ENCODE measurements at regions not wholly inside any gene's neighbourhood (a gene's known extent, or its start where the extent isn't known, plus 50 kb on each side); places are given as distances from the start of the nearest gene placed in this dataset.

GRCh38 chr20:39528436-39528835 lies 566.3 kb downstream of the DHX35 start:
- DNase-seq (ENCODE audit: low spot score) = no peak
- TF ChIP-seq CTCF (IDR thresholded peaks at IDR 0.05) = no peak
- no peak for ATAC-seq (ENCODE audit: low FRiP score)

- ATAC-seq (ENCODE audit: low FRiP score) (peak; percentile 48), DNase-seq (ENCODE audit: low spot score) (no peak)
- no peak for TF ChIP-seq CTCF (IDR thresholded peaks at IDR 0.05)
These were observed 562.3 kb downstream of the DHX35 start for GRCh38 chr20:39524371-39524911.

DNA sequence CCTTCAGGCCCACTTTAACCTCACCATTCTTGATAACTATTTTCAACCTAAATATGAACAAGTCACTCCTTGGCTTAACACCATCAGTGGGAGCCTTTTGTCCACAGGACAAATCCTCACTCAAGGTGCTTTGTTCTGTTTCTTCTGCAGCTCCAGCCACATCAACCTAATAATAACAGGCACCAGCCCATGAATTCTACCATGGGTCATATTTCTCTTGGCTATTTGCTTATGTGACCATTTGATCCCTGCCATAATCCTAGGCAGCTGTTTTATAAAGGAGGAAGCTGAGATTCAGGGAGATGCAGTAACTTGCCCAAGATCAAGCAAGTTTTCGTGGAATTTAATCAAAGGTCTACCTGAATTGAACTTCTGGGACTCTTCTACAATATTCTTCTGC lies 561.3 kb downstream of the DHX35 start:
- ATAC-seq (ENCODE audit: low FRiP score) (no peak), DNase-seq (ENCODE audit: low spot score) (no peak)
- TF ChIP-seq CTCF (IDR thresholded peaks at IDR 0.05) = no peak

GRCh38 chr20:39518654-39519053 lies 556.5 kb downstream of the DHX35 start:
- no peak for ATAC-seq (ENCODE audit: low FRiP score)
- DNase-seq (ENCODE audit: low spot score) = no peak
- no peak for TF ChIP-seq CTCF (IDR thresholded peaks at IDR 0.05)

- no peak for TF ChIP-seq CTCF (IDR thresholded peaks at IDR 0.05)
- DNase-seq (ENCODE audit: low spot score) (no peak), ATAC-seq (ENCODE audit: low FRiP score) (no peak)
These were observed 554.8 kb downstream of the DHX35 start for GRCh38 chr20:39516964-39517363.

GRCh38 chr20:39504710-39505094 lies 542.6 kb downstream of the DHX35 start:
- DNase-seq (ENCODE audit: low spot score) = no peak
- TF ChIP-seq CTCF (IDR thresholded peaks at IDR 0.05) = no peak

GRCh38 chr20:39503902-39504709 lies 542.0 kb downstream of the DHX35 start:
- no peak for TF ChIP-seq CTCF (IDR thresholded peaks at IDR 0.05)
- DNase-seq (ENCODE audit: low spot score) (no peak), ATAC-seq (ENCODE audit: low FRiP score) (no peak)

More at GRCh38 chr20:39504710-39505094, 542.6 kb downstream of the DHX35 start:
- no peak for ATAC-seq (ENCODE audit: low FRiP score)

Data from omental fat pad (tissue), 3 donors.